ENCODE measurements at regions not wholly inside any gene's neighbourhood (a gene's known extent, or its start where the extent isn't known, plus 50 kb on each side); places are given as distances from the start of the nearest gene placed in this dataset.

- 59 to 63% methylated on average over 8 of the region's 8 CpGs for WGBS, 2 donors
- DNase-seq, result no peak
- no peaks in the 10 kb centered on the region for H3K27me3 ChIP-seq
- no peaks in the 10 kb centered on the region for H3K4me1 ChIP-seq
- intact Hi-C loops (cut with DNase I), result no loop called here
- H3K27ac ChIP-seq, result no peak overlapping the region
- TF ChIP-seq POLR2A (IDR thresholded peaks at IDR 0.05), result no peak
- TF ChIP-seq CTCF (IDR thresholded peaks at IDR 0.05), result no peak
- H3K9me3 ChIP-seq, result no peaks in the 10 kb centered on the region
- H3K4me3 ChIP-seq, result no peak overlapping the region
- H3K36me3 ChIP-seq, result no peaks in the 10 kb centered on the region
Measured at GRCh38 chr16:16879567-16880251, 500.8 kb downstream of the NPIPA7 start.

GRCh38 chr16:16881814-16882213 lies 502.9 kb downstream of the NPIPA7 start:
- 52 to 61% methylated on average over 5 to 7 of the region's 7 CpGs for WGBS, 2 donors

GRCh38 chr16:16882766-16883165 lies 503.8 kb downstream of the NPIPA7 start:
- WGBS, 2 donors, result 68 to 77% methylated on average over 3 of the region's 3 CpGs
- TF ChIP-seq POLR2A (IDR thresholded peaks at IDR 0.05) (no peak), CTCF (IDR thresholded peaks at IDR 0.05) (no peak)
- no peak for DNase-seq

More at GRCh38 chr16:16881814-16882213, 502.9 kb downstream of the NPIPA7 start:
- DNase-seq, result no peak
- Histone ChIP-seq H3K9me3 (no peaks in the 10 kb centered on the region), H3K36me3 (no peaks in the 10 kb centered on the region), H3K4me3 (no peak overlapping the region), H3K27me3 (peaks cover 0 to 4% (median 0%) of the 10 kb centered on the region in 4 donors), H3K27ac (no peak overlapping the region), H3K4me1 (no peaks in the 10 kb centered on the region)
- intact Hi-C loops (cut with DNase I), result no loop called here
- no peak for TF ChIP-seq CTCF (IDR thresholded peaks at IDR 0.05)
- no peak for TF ChIP-seq POLR2A (IDR thresholded peaks at IDR 0.05)

GRCh38 chr16:16884451-16884850 lies 505.5 kb downstream of the NPIPA7 start:
- Histone ChIP-seq H3K27me3 (peaks cover 0 to 4% (median 0%) of the 10 kb centered on the region in 4 donors), H3K27ac (no peak overlapping the region), H3K36me3 (no peaks in the 10 kb centered on the region), H3K9me3 (no peaks in the 10 kb centered on the region), H3K4me3 (no peak overlapping the region), H3K4me1 (no peaks in the 10 kb centered on the region)
- DNase-seq, result no peak
- WGBS, 2 donors, result 73 to 91% methylated on average over 1 of the region's 1 CpG
- intact Hi-C loops (cut with DNase I), result no loop called here
- no peak for TF ChIP-seq POLR2A (IDR thresholded peaks at IDR 0.05)
- TF ChIP-seq CTCF (IDR thresholded peaks at IDR 0.05), result no peak

More at GRCh38 chr16:16882766-16883165, 503.8 kb downstream of the NPIPA7 start:
- no peak overlapping the region for H3K27ac ChIP-seq
- intact Hi-C loops (cut with DNase I), result no loop called here
- H3K4me1 ChIP-seq, result no peaks in the 10 kb centered on the region
- peaks cover 0 to 4% (median 0%) of the 10 kb centered on the region in 4 donors for H3K27me3 ChIP-seq
- no peak overlapping the region for H3K4me3 ChIP-seq
- H3K36me3 ChIP-seq, result no peaks in the 10 kb centered on the region
- H3K9me3 ChIP-seq, result no peaks in the 10 kb centered on the region

GRCh38 chr16:16887193-16887592 lies 508.3 kb downstream of the NPIPA7 start:
- Histone ChIP-seq H3K4me3 (no peak overlapping the region), H3K4me1 (no peaks in the 10 kb centered on the region), H3K27ac (no peak overlapping the region), H3K9me3 (no peaks in the 10 kb centered on the region), H3K27me3 (peaks cover 0 to 4% (median 0%) of the 10 kb centered on the region in 4 donors), H3K36me3 (no peaks in the 10 kb centered on the region)
- intact Hi-C loops (cut with DNase I), result no loop called here
- WGBS, 2 donors, result 84 to 85% methylated on average over 4 of the region's 4 CpGs
- TF ChIP-seq CTCF (IDR thresholded peaks at IDR 0.05) (no peak), POLR2A (IDR thresholded peaks at IDR 0.05) (no peak)
- no peak for DNase-seq

All from esophagus squamous epithelium (tissue), 5 donors.